OCI-LY3 (cell line): ENCODE measurements at regions not wholly inside any gene's neighbourhood (a gene's known extent, or its start where the extent isn't known, plus 50 kb on each side); places are given as distances from the start of the nearest gene placed in this dataset.

Source experiments
- H2AFZ ChIP-seq: fragments of 200-600, 300-600 bp; shearing (Covaris generic); 2 replicates; pipeline ENCODE4 v1.6.0; 2014; ENCODE audit warnings: antibody characterized with exemption, low read depth, low read length
- H3K27ac ChIP-seq: fragments of 200-600, 300-600 bp; sonication (generic); 2 replicates; pipeline ENCODE4 v1.5.1; 2014; ENCODE audit warnings: mild to moderate bottlenecking, low read length, moderate library complexity, mixed read lengths
- H3K27me3 ChIP-seq: fragments of 200-600, 300-600 bp; sonication (generic); 2 replicates; pipeline ENCODE4 v1.6.1; 2014; ENCODE audit warnings: low read depth, low read length, mixed read lengths
- H3K36me3 ChIP-seq: fragments of 200-600, 300-600 bp; sonication (generic); replicated peaks from 2 replicates; pipeline ENCODE3; 2014; ENCODE audit warnings: low read depth, low read length, mixed read lengths
- H3K4me1 ChIP-seq: fragments of 300-600, 200-600 bp; sonication (generic); 2 replicates; pipeline ENCODE4 v1.6.1; 2014; ENCODE audit warnings: low read length, mixed read lengths
- H3K4me2 ChIP-seq: fragments of 200-600, 300-600 bp; sonication (generic); 2 replicates; pipeline ENCODE4 v1.6.1; 2014; ENCODE audit warnings: low read length, mixed read lengths
- H3K4me3 ChIP-seq: fragments of 300-600, 200-600 bp; sonication (generic); 2 replicates; pipeline ENCODE4 v1.5.1; 2014; ENCODE audit warnings: antibody characterized with exemption, mild to moderate bottlenecking, low read length, moderate library complexity
- H3K79me2 ChIP-seq: fragments of 300-600, 200-600 bp; shearing (Covaris generic); 2 replicates; pipeline ENCODE4 v1.6.1; 2014; ENCODE audit warnings: mild to moderate bottlenecking, low read length, mixed read lengths
- H3K9ac ChIP-seq: fragments of 300-600, 200-600 bp; shearing (Covaris generic); 2 replicates; pipeline ENCODE4 v1.6.0; 2014; ENCODE audit warnings: mild to moderate bottlenecking, low read length, moderate library complexity
- H3K9me3 ChIP-seq: fragments of 200-600, 300-600 bp; shearing (Covaris generic); 2 replicates; pipeline ENCODE4 v1.6.1; 2014; ENCODE audit warnings: low read length, mixed read lengths; ENCODE audit not compliant: insufficient read depth
- H4K20me1 ChIP-seq: fragments of 200-600, 300-600 bp; sonication (generic); 2 replicates; pipeline ENCODE4 v1.6.1; 2016; ENCODE audit warnings: low read length, mixed read lengths; ENCODE audit not compliant: insufficient read depth
- CTCF ChIP-seq: fragments of 200-600, 300-600 bp; sonication (generic); IDR thresholded peaks from 2 replicates; pipeline ENCODE4 v1.5.1; 2014; ENCODE audit warnings: antibody characterized with exemption, low read length, low read depth
- EZH2phosphoT487 ChIP-seq: fragments of 200-600 bp; shearing (Covaris generic); IDR thresholded peaks from 2 replicates; pipeline ENCODE4 v1.6.1; 2018; ENCODE audit warnings: antibody characterized with exemption, mixed run types, low read depth

- Histone ChIP-seq H3K27ac (no peak overlapping the region), H4K20me1 (no peaks in the 10 kb centered on the region), H3K4me3 (no peak overlapping the region), H3K9ac (no peak overlapping the region), H3K36me3 (no peaks in the 10 kb centered on the region), H3K79me2 (no peaks in the 10 kb centered on the region), H3K4me1 (no peaks in the 10 kb centered on the region), H3K27me3 (no peaks in the 10 kb centered on the region), H2AFZ (no peak overlapping the region), H3K9me3 (no peaks in the 10 kb centered on the region), H3K4me2 (no peak overlapping the region)
- TF ChIP-seq CTCF (no peak), EZH2phosphoT487 (no peak)
These were observed 168.5 kb upstream of the ZNF804B start for GRCh38 chr7:88590963-88591362.

GRCh38 chr7:88589927-88590326, 169.6 kb upstream of the ZNF804B start:
- no peak overlapping the region for H3K27ac ChIP-seq
- no peaks in the 10 kb centered on the region for H3K27me3 ChIP-seq
- no peak overlapping the region for H3K4me3 ChIP-seq
- no peak overlapping the region for H3K4me2 ChIP-seq
- H2AFZ ChIP-seq: no peak overlapping the region
- no peaks in the 10 kb centered on the region for H4K20me1 ChIP-seq
- no peaks in the 10 kb centered on the region for H3K36me3 ChIP-seq
- H3K4me1 ChIP-seq: no peaks in the 10 kb centered on the region
- H3K79me2 ChIP-seq: no peaks in the 10 kb centered on the region
- no peak overlapping the region for H3K9ac ChIP-seq
- no peaks in the 10 kb centered on the region for H3K9me3 ChIP-seq
- TF ChIP-seq EZH2phosphoT487 (no peak), CTCF (no peak)

GRCh38 chr7:88586890-88587289, 172.6 kb upstream of the ZNF804B start:
- Histone ChIP-seq H3K4me3 (no peak overlapping the region), H2AFZ (no peak overlapping the region), H3K9ac (no peak overlapping the region), H3K9me3 (no peaks in the 10 kb centered on the region), H3K79me2 (no peaks in the 10 kb centered on the region), H3K27ac (no peak overlapping the region), H3K4me1 (no peaks in the 10 kb centered on the region), H3K4me2 (no peak overlapping the region), H4K20me1 (no peaks in the 10 kb centered on the region), H3K27me3 (no peaks in the 10 kb centered on the region), H3K36me3 (no peaks in the 10 kb centered on the region)
- TF ChIP-seq CTCF (no peak), EZH2phosphoT487 (no peak)

- no peak overlapping the region for H2AFZ ChIP-seq
- no peak overlapping the region for H3K4me3 ChIP-seq
- H3K4me2 ChIP-seq: no peak overlapping the region
- TF ChIP-seq CTCF (no peak), EZH2phosphoT487 (no peak)
- no peaks in the 10 kb centered on the region for H3K36me3 ChIP-seq
- H3K27ac ChIP-seq: no peak overlapping the region
- no peaks in the 10 kb centered on the region for H4K20me1 ChIP-seq
- H3K9me3 ChIP-seq: no peaks in the 10 kb centered on the region
- no peaks in the 10 kb centered on the region for H3K27me3 ChIP-seq
- no peaks in the 10 kb centered on the region for H3K79me2 ChIP-seq
- H3K4me1 ChIP-seq: no peaks in the 10 kb centered on the region
- no peak overlapping the region for H3K9ac ChIP-seq
These were observed 173.3 kb upstream of the ZNF804B start for GRCh38 chr7:88586219-88586618.
